B cell (primary cell): ENCODE measurements at regions not wholly inside any gene's neighbourhood (a gene's known extent, or its start where the extent isn't known, plus 50 kb on each side); places are given as distances from the start of the nearest gene placed in this dataset.

Experiments used
- ATAC-seq: fragments of 200-7000 bp; cut with Tn5 transposase; one replicate; pipeline ENCODE4 v1.10.0; 2021; ENCODE audit warnings: low read depth, mild to moderate bottlenecking, moderate number of reproducible peaks, moderate library complexity
- CTCF ChIA-PET: fragments of 350-600 bp; sonication (Branson Sonifier 250); formaldehyde crosslinking; loops from one replicate; lab custom pipeline; 2021; ENCODE audit warnings: antibody characterized with exemption, inconsistent platforms; lab: Charles Lee
- POLR2A ChIA-PET: fragments of 350-600 bp; sonication (Branson Sonifier 250); formaldehyde crosslinking; loops from one replicate; lab custom pipeline; 2021; ENCODE audit warnings: antibody characterized with exemption; lab: Charles Lee
- DNase-seq: peaks from one replicate; pipeline ENCODE4 v3.0.0; 2013
- H2AFZ ChIP-seq: 2 replicates; pipeline ENCODE4 v1.6.1; 2012; ENCODE audit warnings: mild to moderate bottlenecking, low read depth, low read length; ENCODE audit not compliant: insufficient read depth, poor library complexity, severe bottlenecking
- H3K27ac ChIP-seq, 2 donors: 1 replicate in 1 of 2; 2 replicates in 1 of 2; pipeline ENCODE4 v1.5.1; 2012 to 2013; ENCODE audit warnings: low read length in 2 of 2, mild to moderate bottlenecking in 2 of 2, moderate library complexity in 1 of 2
- H3K27me3 ChIP-seq, 4 experiments: fragments of 200-600 bp in 1 of 4; sonication (generic) in 1 of 4; replicated peaks in 1 of 4; 1 replicate in 2 of 4; 2 replicates in 2 of 4; pipeline versions ENCODE4 v1.6.1 to v1.7.0; 2013 to 2016; ENCODE audit warnings: low read length in 3 of 4, mild to moderate bottlenecking in 2 of 4, mixed read lengths in 1 of 4, moderate library complexity in 1 of 4; ENCODE audit not compliant: insufficient read depth in 4 of 4, control insufficient read depth in 3 of 4; ENCODE audit errors: control extremely low read depth in 1 of 4
- H3K36me3 ChIP-seq, 2 experiments: replicated peaks in 1 of 2; 1 replicate in 1 of 2; 2 replicates in 1 of 2; pipeline versions ENCODE4 v1.6.1 to v1.7.1; 2013; ENCODE audit warnings: low read length in 1 of 2; ENCODE audit not compliant: insufficient read depth in 2 of 2, control insufficient read depth in 1 of 2; ENCODE audit errors: control extremely low read depth in 1 of 2, extremely low read depth in 1 of 2
- H3K4me1 ChIP-seq, 2 donors: fragments of 200-600 bp in 1 of 2; sonication (generic) in 1 of 2; 1 replicate in 1 of 2; 2 replicates in 1 of 2; pipeline versions ENCODE4 v1.5.1 to v1.6.1; 2013 to 2017; ENCODE audit warnings: low read length in 2 of 2; ENCODE audit not compliant: control insufficient read depth in 2 of 2, insufficient read depth in 2 of 2
- H3K4me2 ChIP-seq: replicated peaks from 2 replicates; pipeline ENCODE3; 2012; ENCODE audit warnings: mild to moderate bottlenecking, low read depth, low read length; ENCODE audit not compliant: poor library complexity, severe bottlenecking
- H3K4me3 ChIP-seq, 5 experiments: fragments of 200-600 bp in 1 of 5; sonication (generic) in 1 of 5; 1 replicate in 3 of 5; 2 replicates in 2 of 5; pipeline versions ENCODE4 v1.5.1 to v1.7.0; 2011 to 2016; ENCODE audit warnings: low read length in 4 of 5, mild to moderate bottlenecking in 4 of 5, low read depth in 2 of 5, control low read depth in 1 of 5, moderate library complexity in 1 of 5; ENCODE audit not compliant: insufficient read depth in 1 of 5; ENCODE audit errors: control extremely low read depth in 1 of 5, extremely low read depth in 1 of 5
- H3K79me2 ChIP-seq: fragments of 200-600 bp; sonication (generic); one replicate; pipeline ENCODE4 v1.6.0; 2016; ENCODE audit warnings: low read length; ENCODE audit not compliant: control insufficient read depth, insufficient read depth
- H3K9ac ChIP-seq: fragments of 200-600 bp; sonication (generic); 2 replicates; pipeline ENCODE4 v1.6.1; 2017; ENCODE audit warnings: mild to moderate bottlenecking, low read length, moderate library complexity
- H3K9me3 ChIP-seq, 3 donors: one replicate each; pipeline versions ENCODE4 v1.6.1 to v1.7.1; 2013; ENCODE audit warnings: low read length in 2 of 3; ENCODE audit not compliant: control insufficient read depth in 2 of 3, insufficient read depth in 1 of 3; ENCODE audit errors: control extremely low read depth in 1 of 3
- H4K20me1 ChIP-seq: 2 replicates; pipeline ENCODE4 v1.6.0; 2012; ENCODE audit warnings: mild to moderate bottlenecking, low read length; ENCODE audit not compliant: insufficient read depth, control insufficient read depth, poor library complexity, severe bottlenecking
- H3K27ac Mint-ChIP-seq: one replicate; pipeline ENCODE4 v1.8.0; 2021; ENCODE audit warnings: mixed read lengths
- H3K27me3 Mint-ChIP-seq: one replicate; pipeline ENCODE4 v1.8.0; 2021; ENCODE audit warnings: mixed read lengths
- H3K4me1 Mint-ChIP-seq: one replicate; pipeline ENCODE4 v1.8.0; 2021; ENCODE audit warnings: mixed read lengths
- H3K4me3 Mint-ChIP-seq: one replicate; pipeline ENCODE4 v1.8.0; 2021; ENCODE audit warnings: mixed read lengths
- H3K9me3 Mint-ChIP-seq: one replicate; pipeline ENCODE4 v1.8.0; 2022; ENCODE audit warnings: mixed read lengths; ENCODE audit not compliant: insufficient read depth
- CTCF ChIP-seq: fragments of 200-600 bp; IDR thresholded peaks from one replicate; pipeline ENCODE4 v1.8.0; 2022; ENCODE audit warnings: antibody characterized with exemption, mild to moderate bottlenecking
- EZH2 ChIP-seq: IDR thresholded peaks from 2 replicates; pipeline ENCODE4 v1.6.1; 2012; ENCODE audit warnings: borderline replicate concordance, low read depth, mild to moderate bottlenecking, moderate library complexity, low read length; ENCODE audit not compliant: insufficient read depth, poor library complexity, severe bottlenecking
- WGBS: methylation state at CpG from one replicate; pipeline ENCODE4 v1.1.5; 2013; ENCODE audit warnings: missing lambda C conversion rate; ENCODE audit not compliant: insufficient coverage; 5-methylcytosine and 5-hydroxymethylcytosine counted together
- intact Hi-C: fragments of 100-400 bp; cut with micrococcal nuclease; formaldehyde crosslinking; loops from one replicate; pipeline ENCODE4 v1.10.0; 2022

GRCh38 chr1:30405081-30405480 lies 318.3 kb downstream of the MATN1 start:
- Histone ChIP-seq H3K4me1 (no peaks in the 10 kb centered on the region), H3K79me2 (no peaks in the 10 kb centered on the region), H2AFZ (no peak overlapping the region), H3K27ac (no peak overlapping the region), H3K9ac (no peak overlapping the region), H3K9me3 (peaks cover 0 to 1% (median 0%) of the 10 kb centered on the region in 3 donors), H3K4me3 (no peak overlapping the region), H3K27me3 (peaks cover 0 to 2% (median 0%) of the 10 kb centered on the region in 4 experiments), H3K4me2 (no peak overlapping the region), H3K36me3 (no peaks in the 10 kb centered on the region), H4K20me1 (no peaks in the 10 kb centered on the region)
- 60% methylated on average over 3 of the region's 4 CpGs for WGBS
- ChIA-PET CTCF (no interaction called here), POLR2A (no interaction called here)
- H3K27me3 Mint-ChIP-seq = peaks cover 33% of the 10 kb centered on the region
- DNase-seq = no peak
- no peak overlapping the region for H3K4me3 Mint-ChIP-seq
- ATAC-seq = no peak
- H3K4me1 Mint-ChIP-seq = no peaks in the 10 kb centered on the region
- TF ChIP-seq CTCF = no peak
- TF ChIP-seq EZH2 = no peak
- no peaks in the 10 kb centered on the region for H3K9me3 Mint-ChIP-seq
- intact Hi-C loops = no loop called here
- H3K27ac Mint-ChIP-seq = no peak overlapping the region

DNA sequence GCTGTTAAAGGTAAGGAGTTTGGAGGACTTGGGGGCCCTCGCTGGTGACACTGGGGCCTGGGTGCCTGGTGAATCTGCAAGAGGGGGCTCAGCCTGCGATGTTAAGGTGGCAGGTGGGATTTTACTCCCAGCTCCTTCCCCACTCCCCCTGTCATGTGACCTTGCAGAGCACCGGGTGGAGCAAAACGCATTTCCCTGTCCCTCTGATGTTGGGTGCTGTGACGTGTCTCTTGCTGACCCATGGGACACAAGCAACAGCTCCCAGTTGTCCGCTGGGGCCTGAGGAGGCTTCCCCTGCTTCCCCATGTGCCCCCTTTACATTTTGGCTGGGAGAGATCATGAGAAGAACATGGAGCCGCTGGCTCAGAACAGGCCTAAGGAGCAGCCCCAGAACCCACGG lies 319.0 kb downstream of the MATN1 start:
- intact Hi-C loops = no loop called here
- peaks cover 30% of the 10 kb centered on the region for H3K27me3 Mint-ChIP-seq
- no peak overlapping the region for H3K4me3 Mint-ChIP-seq
- H3K27ac Mint-ChIP-seq = no peak overlapping the region
- DNase-seq = no peak
- Histone ChIP-seq H3K27me3 (peaks cover 0 to 2% (median 0%) of the 10 kb centered on the region in 4 experiments), H3K9me3 (peaks cover 0 to 1% (median 0%) of the 10 kb centered on the region in 3 donors), H3K79me2 (no peaks in the 10 kb centered on the region), H4K20me1 (no peaks in the 10 kb centered on the region), H3K4me2 (no peak overlapping the region), H3K4me3 (no peak overlapping the region), H3K4me1 (no peaks in the 10 kb centered on the region), H3K9ac (no peak overlapping the region), H3K27ac (no peak overlapping the region), H3K36me3 (no peaks in the 10 kb centered on the region), H2AFZ (no peak overlapping the region)
- POLR2A ChIA-PET = no interaction called here
- TF ChIP-seq EZH2 (no peak), CTCF (no peak)
- no peak for ATAC-seq
- no peaks in the 10 kb centered on the region for H3K9me3 Mint-ChIP-seq
- H3K4me1 Mint-ChIP-seq = no peaks in the 10 kb centered on the region
- CTCF ChIA-PET = no interaction called here
- WGBS = 73% methylated on average over 6 of the region's 8 CpGs
